ENCODE measurements at regions not wholly inside any gene's neighbourhood (a gene's known extent, or its start where the extent isn't known, plus 50 kb on each side); places are given as distances from the start of the nearest gene placed in this dataset.

DNA sequence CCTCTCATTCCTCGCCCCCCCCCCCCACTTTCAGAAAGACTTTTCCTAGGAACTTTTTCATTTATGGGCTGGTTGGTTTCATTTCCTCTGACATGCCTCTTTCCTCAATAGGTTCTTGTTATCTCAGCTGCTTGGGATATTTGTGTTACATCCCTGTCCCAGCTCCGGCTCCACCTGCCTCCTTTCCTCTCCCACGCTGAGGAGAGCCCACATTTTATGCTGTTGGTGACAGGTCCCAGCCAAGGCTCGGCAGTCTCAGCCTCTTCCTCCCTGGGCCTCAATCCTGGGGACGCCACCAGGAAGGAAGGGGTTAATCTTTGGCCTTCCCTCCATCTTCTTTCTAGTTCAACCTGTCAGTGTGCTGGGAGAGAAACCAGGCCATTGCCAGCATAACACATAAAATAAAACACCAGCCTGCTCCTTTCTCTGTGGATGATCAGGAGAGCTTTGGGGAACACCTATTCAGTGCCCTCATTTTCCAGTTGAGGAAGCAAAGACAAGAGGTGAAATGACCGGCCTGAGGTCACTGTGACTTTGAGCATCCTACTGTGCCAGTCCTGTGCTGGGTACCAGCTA is 216.9 kb upstream of the TNP1 start:
- no peak overlapping the region for H2AFZ ChIP-seq (ENCODE audit: low read depth)
- no peaks in the 10 kb centered on the region for H3K79me2 ChIP-seq (ENCODE audit: insufficient read depth)
- ChIA-PET CTCF (no interaction called here), POLR2A (no interaction called here)
- no peaks in the 10 kb centered on the region for H3K27me3 ChIP-seq (ENCODE audit: insufficient read depth)
- no peak overlapping the region for H3K4me2 ChIP-seq
- no peak overlapping the region for H3K9ac ChIP-seq
- no peak overlapping the region for H3K27ac ChIP-seq (ENCODE audit: low read depth in 2 of 2, low read length in 1 of 2)
- no peaks in the 10 kb centered on the region for H3K36me3 ChIP-seq (replicated peaks in 1 of 2; ENCODE audit: control insufficient read depth in 1 of 2, insufficient read depth in 2 of 2, low read length in 1 of 2)
- H3K4me1 ChIP-seq (ENCODE audit: control insufficient read depth in 1 of 2, insufficient read depth in 2 of 2, low read depth in 1 of 2, low read length in 1 of 2), result no peaks in the 10 kb centered on the region; a peak in 1 of 4 replicates
- H3F3A ChIP-seq (replicated peaks; ENCODE audit: insufficient read depth), result no peaks in the 10 kb centered on the region
- H3K9me3 ChIP-seq, result no peaks in the 10 kb centered on the region
- no peak overlapping the region for H3K4me3 ChIP-seq (ENCODE audit: low read depth in 2 of 2, low read length in 1 of 2)
- no peak for DNase-seq
- 82% methylated on average over 5 of the region's 6 CpGs for WGBS (ENCODE audit: low lambda C conversion rate)
- no peaks in the 10 kb centered on the region for H3K9me2 ChIP-seq
- no peak for TF ChIP-seq POLR2AphosphoS5 (IDR thresholded peaks at IDR 0.05; ENCODE audit: low read depth, low read length)
- H4K20me1 ChIP-seq (ENCODE audit: insufficient read depth), result no peaks in the 10 kb centered on the region

DNA sequence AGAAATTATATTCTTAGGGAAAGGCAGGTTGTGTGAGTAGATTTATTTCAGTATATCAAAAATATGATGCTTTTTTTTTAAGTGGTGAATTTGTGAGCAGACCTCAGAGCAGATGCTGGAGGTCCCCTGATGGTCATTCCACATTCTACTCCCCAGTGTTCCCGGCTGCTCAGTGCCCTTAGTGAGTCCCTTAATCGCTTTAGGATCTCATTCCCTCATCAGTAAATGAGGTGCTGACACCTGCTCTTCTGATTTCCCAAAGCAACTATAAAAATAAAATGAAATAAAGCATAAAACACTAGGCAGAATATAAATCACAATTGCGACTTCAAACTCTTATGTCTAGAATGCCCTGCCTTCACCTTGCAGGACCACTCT is 216.2 kb upstream of the TNP1 start:
- WGBS (ENCODE audit: low lambda C conversion rate), result 88% methylated on average over 3 of the region's 3 CpGs

More for the DNA sequence above, 216.2 kb upstream of the TNP1 start:
- no peaks in the 10 kb centered on the region for H3K79me2 ChIP-seq (ENCODE audit: insufficient read depth)
- H4K20me1 ChIP-seq (ENCODE audit: insufficient read depth), result no peaks in the 10 kb centered on the region
- TF ChIP-seq, protein P1, sequence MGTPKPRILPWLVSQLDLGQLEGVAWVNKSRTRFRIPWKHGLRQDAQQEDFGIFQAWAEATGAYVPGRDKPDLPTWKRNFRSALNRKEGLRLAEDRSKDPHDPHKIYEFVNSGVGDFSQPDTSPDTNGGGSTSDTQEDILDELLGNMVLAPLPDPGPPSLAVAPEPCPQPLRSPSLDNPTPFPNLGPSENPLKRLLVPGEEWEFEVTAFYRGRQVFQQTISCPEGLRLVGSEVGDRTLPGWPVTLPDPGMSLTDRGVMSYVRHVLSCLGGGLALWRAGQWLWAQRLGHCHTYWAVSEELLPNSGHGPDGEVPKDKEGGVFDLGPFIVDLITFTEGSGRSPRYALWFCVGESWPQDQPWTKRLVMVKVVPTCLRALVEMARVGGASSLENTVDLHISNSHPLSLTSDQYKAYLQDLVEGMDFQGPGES (IDR thresholded peaks at IDR 0.05; ENCODE audit: low read depth, low read length), result no peak
- no peak for TF ChIP-seq SMC3 (IDR thresholded peaks at IDR 0.05; ENCODE audit: low read depth, low read length)
- no peak for TF ChIP-seq NFIC (IDR thresholded peaks at IDR 0.05; ENCODE audit: borderline replicate concordance)
- no peak for TF ChIP-seq MXI1 (IDR thresholded peaks at IDR 0.05; ENCODE audit: low read depth, low read length)
- TF ChIP-seq EP300 (IDR thresholded peaks at IDR 0.05; ENCODE audit: borderline replicate concordance in 1 of 2, low read depth in 1 of 2, low read length in 1 of 2), result no peak
- no peak for TF ChIP-seq TEAD4 (IDR thresholded peaks at IDR 0.05; ENCODE audit: borderline replicate concordance, insufficient read depth)
- TF ChIP-seq ELF1 (IDR thresholded peaks at IDR 0.05), result no peak
- no peak for TF ChIP-seq REST (IDR thresholded peaks at IDR 0.05; ENCODE audit: low read depth, low read length)
- TF ChIP-seq RFX5 (IDR thresholded peaks at IDR 0.05; ENCODE audit: low read length), result no peak
- no peak for TF ChIP-seq CHD2 (IDR thresholded peaks at IDR 0.05; ENCODE audit: low read length, partially characterized antibody)
- TF ChIP-seq TAF1 (IDR thresholded peaks at IDR 0.05; ENCODE audit: borderline replicate concordance, low read depth, low read length), result no peak
- TF ChIP-seq GABPA (IDR thresholded peaks at IDR 0.05; ENCODE audit: low read depth), result no peak
- TF ChIP-seq EZH2phosphoT487 (IDR thresholded peaks at IDR 0.05; ENCODE audit: borderline replicate concordance, low read depth), result no peak
- TF ChIP-seq YY1 (IDR thresholded peaks at IDR 0.05; ENCODE audit: low read depth), result no peak
- TF ChIP-seq, protein P2, sequence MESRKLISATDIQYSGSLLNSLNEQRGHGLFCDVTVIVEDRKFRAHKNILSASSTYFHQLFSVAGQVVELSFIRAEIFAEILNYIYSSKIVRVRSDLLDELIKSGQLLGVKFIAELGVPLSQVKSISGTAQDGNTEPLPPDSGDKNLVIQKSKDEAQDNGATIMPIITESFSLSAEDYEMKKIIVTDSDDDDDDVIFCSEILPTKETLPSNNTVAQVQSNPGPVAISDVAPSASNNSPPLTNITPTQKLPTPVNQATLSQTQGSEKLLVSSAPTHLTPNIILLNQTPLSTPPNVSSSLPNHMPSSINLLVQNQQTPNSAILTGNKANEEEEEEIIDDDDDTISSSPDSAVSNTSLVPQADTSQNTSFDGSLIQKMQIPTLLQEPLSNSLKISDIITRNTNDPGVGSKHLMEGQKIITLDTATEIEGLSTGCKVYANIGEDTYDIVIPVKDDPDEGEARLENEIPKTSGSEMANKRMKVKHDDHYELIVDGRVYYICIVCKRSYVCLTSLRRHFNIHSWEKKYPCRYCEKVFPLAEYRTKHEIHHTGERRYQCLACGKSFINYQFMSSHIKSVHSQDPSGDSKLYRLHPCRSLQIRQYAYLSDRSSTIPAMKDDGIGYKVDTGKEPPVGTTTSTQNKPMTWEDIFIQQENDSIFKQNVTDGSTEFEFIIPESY (IDR thresholded peaks at IDR 0.05; ENCODE audit: borderline replicate concordance, low read depth), result no peak
- H3K9ac ChIP-seq, result no peak overlapping the region
- H3K4me2 ChIP-seq, result no peak overlapping the region
- no peak for DNase-seq
- no peaks in the 10 kb centered on the region for H3K9me2 ChIP-seq
- CTCF ChIA-PET, result no interaction called here
- no peaks in the 10 kb centered on the region for H3K36me3 ChIP-seq (replicated peaks in 1 of 2; ENCODE audit: control insufficient read depth in 1 of 2, insufficient read depth in 2 of 2, low read length in 1 of 2)
- no peaks in the 10 kb centered on the region; a peak in 1 of 4 replicates for H3K4me1 ChIP-seq (ENCODE audit: control insufficient read depth in 1 of 2, insufficient read depth in 2 of 2, low read depth in 1 of 2, low read length in 1 of 2)
- H2AFZ ChIP-seq (ENCODE audit: low read depth), result no peak overlapping the region
- H3F3A ChIP-seq (replicated peaks; ENCODE audit: insufficient read depth), result no peaks in the 10 kb centered on the region
- no peak overlapping the region for H3K27ac ChIP-seq (ENCODE audit: low read depth in 2 of 2, low read length in 1 of 2)
- POLR2A ChIA-PET, result no interaction called here
- H3K4me3 ChIP-seq (ENCODE audit: low read depth in 2 of 2, low read length in 1 of 2), result no peak overlapping the region
- no peaks in the 10 kb centered on the region for H3K27me3 ChIP-seq (ENCODE audit: insufficient read depth)
- no peaks in the 10 kb centered on the region for H3K9me3 ChIP-seq
